Islet precursor cell (in vitro differentiated cells): ENCODE measurements at regions not wholly inside any gene's neighbourhood (a gene's known extent, or its start where the extent isn't known, plus 50 kb on each side); places are given as distances from the start of the nearest gene placed in this dataset.
A peak's percentile ranks its signal among the peaks of the same experiment; 100 is the strongest.

Experiments
- DNase-seq: peaks from one replicate; pipeline ENCODE4 v3.0.0-alpha.2; 2018

DNA sequence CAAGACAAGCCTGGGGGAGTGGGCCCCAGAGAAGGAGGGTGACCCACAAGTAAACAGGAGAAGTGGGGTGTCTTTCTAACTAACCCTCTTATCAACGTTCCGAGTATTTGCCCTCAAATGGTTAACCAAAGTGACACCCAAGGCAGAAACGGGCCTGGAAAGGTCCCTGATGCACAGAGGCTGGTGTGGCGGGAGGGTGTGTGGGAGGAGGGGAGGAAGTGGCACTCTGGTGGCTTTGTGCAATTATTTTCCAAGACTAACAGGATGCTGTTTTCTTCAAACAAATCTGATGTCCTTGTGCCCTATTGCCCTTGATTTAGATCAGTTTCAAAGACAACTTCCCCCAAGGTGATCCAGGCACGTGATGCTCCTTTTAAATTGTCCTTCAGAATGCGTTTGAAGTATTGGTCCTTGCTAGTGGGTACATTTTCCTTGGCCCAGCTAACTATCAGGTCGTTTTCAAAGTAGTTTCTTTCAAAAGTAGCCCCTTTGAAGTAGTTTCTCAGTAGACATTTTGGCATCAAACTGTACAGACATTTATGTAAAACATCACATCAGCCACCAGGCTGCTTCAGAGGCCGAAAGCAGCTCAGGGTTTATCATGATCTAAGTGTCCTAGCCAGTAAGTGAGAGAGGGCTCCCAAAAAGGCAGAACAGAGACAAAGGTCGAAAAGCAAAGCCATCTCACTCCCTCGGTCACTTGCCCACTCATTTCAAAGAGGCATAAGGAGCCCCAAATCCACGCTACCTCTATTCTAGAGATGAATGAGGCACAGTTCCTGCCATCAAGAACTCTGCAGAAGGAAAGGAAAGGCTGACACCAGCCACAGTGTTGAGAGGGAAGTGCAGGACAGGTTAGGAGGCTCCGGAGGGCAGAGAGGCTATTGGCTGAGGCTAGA lies 371.1 kb upstream of the ID2 start:
- DNase-seq, result peak; percentile 35

DNA sequence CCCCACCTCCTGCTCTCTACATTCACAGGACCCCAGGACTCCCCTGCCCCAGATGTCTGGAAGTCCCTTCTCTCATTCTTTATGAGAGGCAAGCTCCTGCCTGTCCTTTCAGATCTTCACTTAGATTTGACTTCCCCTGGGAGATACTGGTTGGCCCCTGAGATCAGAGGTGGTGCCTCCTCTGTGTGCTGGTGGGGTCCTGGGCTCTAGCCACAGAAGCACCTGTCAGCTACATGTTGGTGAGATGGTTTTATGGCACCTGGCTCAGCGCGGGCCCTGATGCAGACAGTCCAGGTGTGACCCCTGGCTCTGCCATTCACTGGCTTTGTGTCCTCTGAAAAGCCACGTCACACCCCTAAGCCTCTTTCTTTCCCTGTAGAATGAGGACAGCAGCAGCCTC lies 369.6 kb upstream of the ID2 start:
- peak; percentile 20 for DNase-seq

DNA sequence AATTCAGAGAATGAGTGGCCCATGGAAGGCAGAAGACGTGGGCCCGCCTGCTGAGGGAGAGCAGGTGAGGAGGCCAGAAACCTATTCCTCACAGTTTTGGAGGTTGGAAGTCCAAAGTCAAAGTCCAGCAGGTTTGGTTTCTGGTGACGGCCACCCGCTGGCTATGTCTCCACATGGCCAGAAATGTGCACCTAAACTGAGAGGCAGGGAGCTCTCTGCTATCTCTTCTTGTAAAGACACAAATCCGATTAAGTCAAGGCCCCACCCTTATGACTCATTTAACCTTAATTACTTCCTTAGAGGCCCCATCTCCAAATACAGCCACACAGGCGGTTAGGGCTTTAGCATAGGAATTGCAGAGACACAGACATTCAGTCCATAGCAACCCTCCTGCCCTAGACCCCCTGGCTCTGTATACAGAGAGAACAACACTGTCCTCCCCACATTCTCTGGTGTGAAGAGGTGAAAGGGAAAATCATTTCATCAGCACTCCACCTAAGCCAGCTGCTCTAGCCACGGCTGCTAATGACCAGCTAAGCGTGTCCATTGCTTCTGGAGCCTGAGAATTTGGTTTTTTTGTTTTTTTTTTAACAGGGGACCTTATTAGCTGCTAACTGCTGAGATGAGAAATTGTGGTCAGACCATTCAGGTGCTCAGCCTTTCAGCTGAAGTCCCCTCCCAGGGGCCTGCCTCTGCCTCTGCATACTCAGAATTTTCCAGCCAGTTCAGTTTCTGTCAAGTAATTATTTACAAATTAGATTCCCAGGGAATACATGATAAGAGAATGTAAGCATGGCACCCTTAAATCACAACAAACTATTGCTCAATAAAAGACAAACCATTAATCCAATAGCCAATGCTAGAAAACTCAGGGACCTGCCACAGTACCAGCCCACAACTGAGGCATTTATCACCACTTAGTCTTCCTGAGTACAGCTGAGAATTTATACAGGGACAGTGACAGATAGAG lies 368.7 kb upstream of the ID2 start:
- DNase-seq, result peak; percentile 79

DNA sequence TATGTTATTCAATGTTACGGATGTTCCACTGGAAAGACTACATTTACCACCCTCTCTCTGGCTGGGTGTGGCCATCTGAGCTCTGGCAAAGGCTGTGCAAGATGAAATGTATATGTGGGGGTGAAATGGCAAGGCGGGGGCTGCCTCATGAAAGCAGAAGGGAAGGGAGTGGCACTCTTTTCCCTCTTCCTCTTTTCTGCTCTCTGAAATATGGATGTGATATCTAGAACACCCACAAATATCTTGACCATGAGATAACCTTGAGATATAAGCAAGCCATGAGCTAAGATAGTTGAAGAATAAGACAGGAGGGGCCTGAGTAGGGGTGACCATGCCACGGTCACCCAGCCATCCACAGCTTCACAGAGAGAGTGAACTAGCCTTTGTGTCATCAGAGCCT lies 367.8 kb upstream of the ID2 start:
- DNase-seq, result peak; percentile 12

DNA sequence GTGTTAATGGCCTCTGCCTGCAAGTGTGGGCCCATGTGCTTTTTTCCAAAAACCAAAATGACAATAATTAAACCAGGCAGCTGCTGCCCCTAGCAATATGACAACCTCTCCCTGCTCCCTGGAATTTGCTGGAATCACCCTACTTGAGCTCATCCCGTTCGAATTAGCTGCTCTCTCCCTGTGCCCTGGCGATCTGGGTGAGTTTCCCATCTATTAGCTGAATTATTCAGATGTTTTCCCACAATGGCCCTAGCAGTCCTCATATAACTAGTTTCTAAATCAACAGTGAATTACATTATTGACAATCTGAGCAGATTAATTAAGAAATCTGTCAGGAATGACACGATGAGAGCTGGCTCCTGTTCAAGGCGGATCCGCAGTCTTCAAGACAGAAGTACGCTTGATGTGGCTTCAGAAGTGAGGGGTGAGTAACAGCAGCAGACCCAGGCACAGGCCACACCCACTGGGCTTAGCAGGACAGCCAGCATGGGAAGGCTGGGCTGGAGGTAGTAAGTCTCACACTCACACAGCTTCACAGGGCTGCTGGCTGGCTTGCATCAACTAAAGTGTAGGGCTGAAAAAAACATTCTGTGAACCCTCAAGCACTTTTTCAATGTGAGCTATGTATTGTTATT lies 366.2 kb upstream of the ID2 start:
- DNase-seq, result peak; percentile 92

DNA sequence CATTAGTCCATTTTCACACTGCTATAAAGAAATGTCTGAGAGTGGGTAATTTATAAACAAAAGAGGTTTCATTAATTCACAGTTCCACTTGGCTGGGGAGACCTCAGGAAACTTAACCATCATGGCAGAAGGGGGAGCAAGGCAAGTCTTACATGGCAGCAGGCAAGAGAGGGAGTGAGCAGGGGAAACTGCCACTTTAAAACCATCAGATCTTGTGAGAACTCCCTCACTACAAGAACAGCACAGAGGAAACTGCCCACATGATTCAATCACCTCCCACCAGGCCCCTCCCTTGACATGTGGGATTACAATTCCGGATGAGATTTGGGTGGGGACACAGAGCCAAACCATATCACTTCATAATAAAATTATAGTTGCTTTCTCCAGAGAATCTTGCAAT lies 365.5 kb upstream of the ID2 start:
- peak; percentile 7 for DNase-seq

DNA sequence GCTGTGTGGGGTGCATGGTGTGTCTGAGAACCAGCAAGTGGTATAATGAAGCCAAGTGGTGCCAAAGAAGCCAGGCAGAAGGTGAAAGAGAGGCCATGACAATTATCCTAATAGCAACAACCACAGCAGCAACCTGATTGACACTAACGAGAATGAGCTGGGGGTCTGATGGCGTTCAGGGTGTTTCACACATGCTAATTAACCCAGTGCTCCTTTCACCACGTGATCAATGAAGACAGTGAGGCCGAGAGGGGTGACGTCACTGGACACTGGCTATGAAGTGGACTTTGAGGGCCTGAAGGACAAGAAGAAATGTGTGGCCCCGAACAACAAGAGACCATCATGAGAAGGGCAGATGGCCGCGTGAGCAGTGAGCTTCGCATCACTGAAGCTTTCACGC lies 364.4 kb upstream of the ID2 start:
- DNase-seq, result no peak

DNA sequence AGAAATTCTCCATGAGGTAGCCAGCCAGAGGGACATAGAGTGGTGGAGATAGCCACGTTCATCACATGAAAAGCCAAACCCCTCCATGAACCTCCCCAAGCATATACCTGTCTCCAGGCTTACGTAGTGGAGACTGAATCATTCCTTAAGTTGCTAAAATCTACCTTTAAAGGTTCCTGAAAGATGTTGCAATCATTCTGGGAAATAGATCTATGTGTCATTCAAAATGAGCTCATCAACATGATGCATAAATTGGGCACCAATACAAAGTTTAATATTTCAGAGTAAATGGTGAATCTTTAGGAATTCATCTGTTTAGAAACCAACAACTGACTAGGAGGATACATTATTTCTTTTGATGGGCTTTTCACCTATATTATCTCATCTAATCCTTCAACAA lies 362.6 kb upstream of the ID2 start:
- DNase-seq, result no peak

DNA sequence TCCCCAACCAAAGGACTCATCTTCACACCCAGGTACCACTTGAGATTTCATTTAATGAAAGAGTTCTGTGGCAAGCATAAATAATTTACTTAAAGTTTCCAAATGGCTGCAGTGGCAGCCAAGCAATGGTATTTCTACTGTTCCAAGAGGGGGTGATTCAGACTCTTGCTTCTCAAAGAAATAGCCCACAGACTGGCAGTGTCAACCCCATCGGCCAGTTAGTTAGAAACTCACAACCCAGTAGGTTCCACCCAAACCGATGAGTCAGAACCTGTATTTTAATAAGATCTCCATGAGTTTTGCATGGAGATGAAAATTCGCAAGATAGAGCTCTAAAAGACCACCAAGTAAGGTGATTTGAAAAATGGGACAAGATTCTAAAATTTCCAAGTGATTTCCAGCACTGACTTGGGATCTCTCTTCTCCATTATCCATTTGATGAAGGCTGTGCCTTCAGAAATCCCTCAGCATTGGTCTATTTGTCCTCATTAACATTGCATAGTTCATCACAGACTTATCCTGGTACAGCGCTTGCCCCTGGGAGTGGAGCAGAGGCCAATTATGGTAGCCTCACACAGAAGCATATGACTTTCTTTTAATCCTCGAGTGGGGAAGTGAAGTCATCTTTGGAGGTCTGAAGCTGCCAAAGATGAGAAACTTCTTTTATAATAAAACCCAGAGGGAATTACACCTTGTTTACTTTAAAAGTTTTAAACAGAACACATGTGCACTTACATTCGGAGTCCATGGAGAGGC lies 361.4 kb upstream of the ID2 start:
- peak; percentile 12 for DNase-seq

DNA sequence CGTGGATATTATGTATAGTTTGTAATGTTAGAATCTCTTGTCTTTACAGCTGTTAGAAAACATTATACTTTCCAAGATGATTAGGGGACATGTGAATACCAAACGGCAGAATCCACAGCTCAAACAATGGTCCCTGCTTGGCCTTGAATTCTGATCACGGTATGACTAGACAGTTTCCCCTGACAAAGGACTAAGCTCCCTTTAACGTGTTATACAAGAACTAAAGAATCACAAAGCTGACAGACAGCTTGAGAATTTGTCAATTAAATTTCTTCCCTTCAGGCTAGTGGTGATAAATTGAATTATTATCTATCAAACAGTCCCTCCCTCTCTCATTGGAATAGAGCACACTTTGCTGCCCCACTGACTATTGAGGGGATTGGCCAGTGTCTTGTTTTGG lies 359.2 kb upstream of the ID2 start:
- no peak for DNase-seq

DNA sequence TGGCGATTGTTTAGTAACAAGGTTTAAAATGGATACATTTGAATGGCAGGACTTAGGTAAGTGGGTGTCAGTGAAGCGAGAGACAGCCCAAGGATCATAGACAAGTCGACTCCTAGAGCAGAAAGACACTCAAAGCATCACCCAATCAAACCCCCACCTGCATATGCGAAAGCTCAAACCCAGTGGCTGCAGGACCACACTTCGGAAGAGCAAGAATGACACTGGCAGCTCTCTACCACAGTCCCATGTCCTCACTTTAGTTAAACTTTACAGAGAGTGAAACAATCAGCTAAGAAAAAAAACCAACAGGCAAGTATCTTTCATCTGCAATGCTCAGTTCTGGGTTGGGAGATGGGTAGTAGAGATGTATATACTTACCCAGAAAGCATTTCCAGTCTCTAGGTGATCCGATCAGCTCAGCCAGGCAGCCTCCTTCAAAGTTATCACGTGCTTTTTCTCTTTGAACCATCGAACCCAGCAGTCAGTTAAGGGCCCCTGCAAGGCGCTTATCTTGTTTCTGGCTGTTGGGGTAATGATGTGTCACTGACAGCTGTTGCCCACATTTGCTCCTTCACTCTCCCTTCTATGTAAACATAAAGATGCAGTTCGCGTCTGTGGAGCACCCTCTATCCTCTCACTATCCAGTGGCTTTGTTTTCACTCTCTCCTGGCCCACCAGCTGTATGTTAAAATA lies 357.5 kb upstream of the ID2 start:
- peak; percentile 61 for DNase-seq

DNA sequence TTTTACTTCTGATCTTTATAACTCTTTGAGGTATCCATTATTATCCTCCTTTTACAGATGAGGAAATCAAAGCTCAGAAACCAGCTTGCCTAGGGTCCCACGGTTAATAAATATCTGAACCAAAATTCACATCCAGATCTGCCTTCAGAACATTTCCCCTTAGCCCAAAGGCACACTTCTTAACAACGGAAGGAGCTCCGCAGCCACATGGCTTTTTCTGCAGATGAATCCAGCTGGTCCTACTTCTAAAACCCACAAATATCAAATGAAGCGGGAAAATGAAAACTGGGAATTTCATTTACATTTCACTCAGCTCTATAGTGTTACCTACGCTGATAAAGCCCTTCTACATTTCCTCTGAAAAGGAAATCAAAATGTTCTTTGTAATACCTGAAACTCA lies 357.0 kb upstream of the ID2 start:
- DNase-seq, result peak; percentile 2

DNA sequence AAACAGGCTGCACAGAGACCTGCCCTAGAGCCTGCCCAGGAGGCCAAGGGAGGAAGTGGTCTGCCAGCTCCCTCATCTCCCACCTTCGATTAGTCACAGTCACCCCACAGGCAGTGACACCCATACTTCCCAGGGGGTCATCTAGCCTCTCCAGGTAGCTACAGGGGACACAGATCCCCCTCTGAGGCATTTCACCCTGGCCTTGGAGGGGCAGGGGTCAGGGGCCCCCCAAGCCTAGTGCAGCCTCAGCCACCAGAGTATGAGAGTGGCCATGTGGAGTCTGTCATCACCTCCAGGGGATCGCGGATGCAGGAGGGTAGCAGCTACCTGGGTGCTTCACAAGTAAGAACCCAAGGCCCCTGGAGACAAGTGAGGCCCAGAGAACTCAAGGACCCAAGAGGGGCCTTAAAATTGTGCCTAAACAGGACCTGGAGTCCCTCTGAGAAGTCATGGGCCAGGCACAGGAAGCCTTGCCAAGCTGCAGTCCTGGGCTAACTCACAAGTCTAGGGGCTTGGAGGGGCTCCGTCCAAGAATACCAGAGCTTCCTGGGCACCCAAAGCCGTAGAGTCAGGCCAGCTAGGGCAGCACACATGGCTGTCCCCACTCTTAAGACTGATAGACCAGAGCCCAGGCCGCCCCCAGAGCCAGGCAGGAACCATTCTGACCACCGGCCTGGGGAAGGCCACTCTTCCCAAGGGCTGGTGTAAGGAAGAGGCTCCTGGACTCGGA lies 354.3 kb upstream of the ID2 start:
- DNase-seq, result peak; percentile 34

DNA sequence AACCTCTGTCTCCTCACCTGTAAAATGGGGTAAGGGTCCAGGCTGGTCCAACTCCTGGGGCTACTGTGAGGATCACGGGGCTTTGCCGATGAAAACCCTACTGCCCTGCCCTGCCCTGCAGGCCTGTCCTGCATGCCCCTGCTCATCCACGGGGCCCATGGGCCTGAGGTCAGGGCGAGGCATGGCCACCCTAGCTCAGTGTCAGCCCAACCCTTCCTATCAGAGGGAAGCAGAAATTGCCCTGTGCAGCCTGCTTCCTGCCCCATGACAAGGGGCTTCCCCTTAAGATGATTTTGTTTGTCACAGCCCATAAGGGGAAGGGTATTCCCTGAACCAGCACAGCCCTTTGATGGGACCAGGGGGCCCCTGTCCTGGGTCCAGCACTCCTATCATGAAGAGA lies 353.6 kb upstream of the ID2 start:
- DNase-seq, result peak; percentile 31

DNA sequence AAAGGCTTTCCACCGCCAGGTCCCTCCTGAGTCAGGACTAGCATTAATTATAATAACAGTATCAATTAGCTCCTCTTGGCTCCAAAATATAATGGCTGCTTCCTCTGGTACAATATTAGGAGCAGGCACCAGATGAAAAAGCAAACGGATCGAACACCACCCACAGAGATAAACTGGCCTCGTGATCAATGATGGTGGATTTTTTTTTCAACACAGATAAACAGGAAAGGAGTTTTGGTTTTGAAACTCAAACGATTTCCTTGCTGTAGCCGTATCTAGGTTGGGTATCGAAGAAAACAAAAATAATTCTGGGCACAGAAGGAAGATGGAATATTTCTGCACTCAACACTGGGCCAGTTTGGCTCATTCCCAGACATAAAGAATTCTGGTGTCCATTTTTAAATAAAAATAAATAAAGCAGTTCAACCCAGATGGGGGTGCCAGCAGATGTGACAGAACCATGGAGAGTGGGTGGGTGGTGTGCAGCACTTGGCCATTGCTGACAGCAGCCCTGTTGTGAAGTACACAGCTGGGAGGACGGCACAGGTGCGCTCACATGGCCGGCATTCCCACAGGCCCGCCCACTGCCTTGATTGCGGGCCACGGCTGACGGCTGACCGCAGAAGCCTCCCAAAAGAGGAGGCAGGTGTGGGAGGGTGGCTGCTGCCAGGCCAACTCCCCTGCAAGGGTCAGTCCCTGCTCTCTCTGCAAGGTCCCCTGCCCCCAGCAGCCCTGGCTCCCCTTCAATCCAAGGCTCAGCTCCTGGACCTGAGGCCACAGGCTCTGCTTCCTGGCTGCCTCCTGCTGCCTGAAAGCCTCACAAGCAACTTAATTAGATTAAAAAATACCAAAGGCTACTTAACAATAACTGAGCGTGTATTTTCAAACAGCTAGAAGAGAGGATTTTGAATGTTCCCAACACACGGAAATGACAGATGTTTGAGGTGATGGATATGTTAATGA lies 351.9 kb upstream of the ID2 start:
- peak; percentile 40 for DNase-seq

DNA sequence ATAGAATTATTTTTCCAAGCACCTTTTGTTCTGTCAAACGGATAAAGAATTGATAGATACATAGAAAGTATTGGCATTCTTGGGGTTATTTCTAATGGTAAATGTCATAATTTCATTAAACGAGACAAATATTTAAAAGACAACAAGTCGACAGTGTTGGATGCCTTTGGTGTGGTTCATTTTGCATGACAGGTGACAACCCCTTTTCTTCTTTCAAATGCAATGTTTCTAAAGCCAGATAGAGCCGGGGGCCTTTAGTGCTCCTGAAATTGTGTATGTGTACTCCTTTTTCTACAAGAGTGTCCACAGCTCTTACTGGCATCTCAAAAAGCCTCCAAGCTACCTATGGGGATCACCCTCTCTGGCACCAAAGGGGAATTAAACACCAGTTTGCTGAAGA lies 350.8 kb upstream of the ID2 start:
- DNase-seq, result peak; percentile 20

DNA sequence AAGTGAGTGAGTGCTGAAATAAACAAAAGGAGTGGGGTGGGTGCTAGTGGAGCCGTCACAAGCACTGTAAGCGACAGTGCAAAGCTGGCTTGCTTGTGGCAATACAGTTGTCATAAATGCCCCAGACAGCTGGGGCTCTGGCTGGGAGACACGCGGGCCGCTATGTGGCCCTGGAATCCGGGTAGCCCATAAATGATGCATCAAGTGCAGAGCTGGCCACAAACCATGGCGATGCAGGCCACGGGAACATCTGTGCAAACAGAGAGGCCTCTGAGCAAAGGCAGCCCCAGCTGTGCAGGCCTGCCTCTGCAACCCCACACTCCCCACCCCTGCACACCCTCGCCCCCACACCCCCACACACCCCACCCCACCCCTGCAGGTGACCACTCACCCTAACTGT lies 349.2 kb upstream of the ID2 start:
- peak; percentile 26 for DNase-seq

DNA sequence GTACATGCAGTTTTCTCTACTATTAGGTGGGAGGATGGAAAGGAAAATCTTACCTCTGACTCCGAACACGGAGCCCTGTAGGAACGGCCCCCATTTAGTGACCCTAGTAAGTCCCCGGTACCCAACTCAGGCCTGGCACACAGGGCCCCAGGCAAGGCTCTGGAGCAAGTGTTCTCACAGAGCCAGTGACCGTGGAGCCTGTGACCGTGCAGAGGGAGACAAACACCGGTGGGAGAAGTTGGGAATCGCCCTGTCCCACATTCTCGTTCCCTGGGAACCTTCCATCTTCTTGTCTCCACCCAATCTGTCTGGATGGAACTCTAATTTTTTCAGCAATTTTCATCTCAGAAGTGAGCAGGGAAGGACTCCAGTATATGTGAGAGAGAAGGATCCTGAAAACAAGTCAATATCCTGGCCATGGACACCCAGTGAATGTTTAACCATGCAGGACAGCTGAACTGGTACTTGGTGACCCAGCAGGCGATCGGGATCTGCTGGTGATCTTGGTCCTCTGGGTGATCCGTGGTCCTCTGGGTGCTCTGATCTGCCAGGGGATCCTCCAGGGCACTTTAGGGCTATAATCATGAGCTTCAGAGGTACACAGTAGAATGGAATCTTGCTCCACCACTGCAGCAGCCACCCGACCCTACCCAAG lies 348.6 kb upstream of the ID2 start:
- DNase-seq, result peak; percentile 39

DNA sequence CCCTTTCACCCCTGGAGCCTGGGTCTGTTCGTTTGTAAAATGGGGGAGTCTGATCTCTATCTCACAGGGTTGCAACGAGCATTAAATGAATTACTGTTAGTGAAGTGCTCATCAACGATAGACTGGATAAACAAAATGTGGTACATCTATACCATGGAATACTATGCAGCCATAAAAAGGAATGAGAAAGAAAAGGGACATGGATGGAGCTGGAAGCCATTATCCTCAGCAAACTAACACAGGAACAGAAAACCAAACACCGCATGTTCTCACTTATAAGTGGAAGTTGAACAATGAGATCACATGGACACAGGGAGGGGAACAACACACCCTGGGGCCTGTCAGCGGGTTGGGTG lies 348.0 kb upstream of the ID2 start:
- DNase-seq, result peak; percentile 2
